AG08396 (cell line): ENCODE measurements at regions not wholly inside any gene's neighbourhood (a gene's known extent, or its start where the extent isn't known, plus 50 kb on each side); places are given as distances from the start of the nearest gene placed in this dataset.

Experiments used
- DNase-seq: peaks from one replicate; pipeline ENCODE4 v3.0.0; 2012; ENCODE audit warnings: low spot score, mixed read lengths

- DNase-seq: no peak
These were observed 109.1 kb downstream of the LMO4 start for GRCh38 chr1:87437663-87438295.

- DNase-seq: no peak
These were observed 111.1 kb downstream of the LMO4 start for GRCh38 chr1:87439821-87440220.

GRCh38 chr1:87449348-87449963, 120.8 kb downstream of the LMO4 start:
- no peak for DNase-seq

GRCh38 chr1:87450136-87450535, 121.5 kb downstream of the LMO4 start:
- DNase-seq: no peak

GRCh38 chr1:87450615-87451209, 122.0 kb downstream of the LMO4 start:
- DNase-seq: no peak

- DNase-seq: no peak
These were observed 122.7 kb downstream of the LMO4 start for GRCh38 chr1:87451229-87451920.

- no peak for DNase-seq
These were observed 124.0 kb downstream of the LMO4 start for GRCh38 chr1:87452648-87453047.

GRCh38 chr1:87457408-87457807, 128.7 kb downstream of the LMO4 start:
- DNase-seq: no peak

- no peak for DNase-seq
These were observed 134.2 kb downstream of the LMO4 start for GRCh38 chr1:87462894-87463293.

GRCh38 chr1:87464022-87464490, 135.4 kb downstream of the LMO4 start:
- no peak for DNase-seq

GRCh38 chr1:87466621-87467020, 137.9 kb downstream of the LMO4 start:
- no peak for DNase-seq

- no peak for DNase-seq
These were observed 144.0 kb downstream of the LMO4 start for GRCh38 chr1:87472716-87473115.

GRCh38 chr1:87473203-87473661, 144.6 kb downstream of the LMO4 start:
- DNase-seq: no peak

- no peak for DNase-seq
These were observed 145.4 kb downstream of the LMO4 start for GRCh38 chr1:87474098-87474497.

- DNase-seq: no peak
These were observed 149.6 kb downstream of the LMO4 start for GRCh38 chr1:87478231-87478630.

GRCh38 chr1:87495147-87495546, 166.5 kb downstream of the LMO4 start:
- DNase-seq: no peak

- DNase-seq: no peak
These were observed 167.2 kb downstream of the LMO4 start for GRCh38 chr1:87495870-87496269.

- DNase-seq: no peak
These were observed 168.9 kb downstream of the LMO4 start for GRCh38 chr1:87497380-87498203.

- DNase-seq: no peak
These were observed 173.1 kb downstream of the LMO4 start for GRCh38 chr1:87501738-87502137.

- no peak for DNase-seq
These were observed 176.8 kb downstream of the LMO4 start for GRCh38 chr1:87505391-87505983.

GRCh38 chr1:87506147-87506546, 177.5 kb downstream of the LMO4 start:
- DNase-seq: no peak
